Gastroesophageal sphincter (tissue), 3 donors: ENCODE measurements at regions not wholly inside any gene's neighbourhood (a gene's known extent, or its start where the extent isn't known, plus 50 kb on each side); places are given as distances from the start of the nearest gene placed in this dataset.

ENCODE experiments used
- EP300 ChIP-seq: sonication (generic); formaldehyde crosslinking; IDR thresholded peaks from one replicate; pipeline ENCODE4 v1.6.1; 2017; ENCODE audit warnings: antibody characterized with exemption, mild to moderate bottlenecking
- POLR2A ChIP-seq, 2 donors: fragments of 450-650 bp; IDR thresholded peaks; one replicate each; pipeline ENCODE4 v1.6.1; 2017; ENCODE audit warnings: antibody characterized with exemption in 2 of 2, mild to moderate bottlenecking in 2 of 2, moderate library complexity in 1 of 2
- POLR2AphosphoS5 ChIP-seq: sonication (generic); formaldehyde crosslinking; IDR thresholded peaks from one replicate; pipeline ENCODE4 v1.6.1; 2017; ENCODE audit warnings: antibody characterized with exemption
- TF ChIP-seq, protein P1 (sequence below), 4 experiments: fragments of 200-600 bp in 2 of 4; fragments of 450-650 bp in 2 of 4; sonication (generic) in 1 of 4; IDR thresholded peaks; one replicate each; pipeline ENCODE4 v1.5.1; 2017 to 2019; ENCODE audit warnings: antibody characterized with exemption in 4 of 4, mild to moderate bottlenecking in 2 of 4, moderate library complexity in 2 of 4

DNA sequence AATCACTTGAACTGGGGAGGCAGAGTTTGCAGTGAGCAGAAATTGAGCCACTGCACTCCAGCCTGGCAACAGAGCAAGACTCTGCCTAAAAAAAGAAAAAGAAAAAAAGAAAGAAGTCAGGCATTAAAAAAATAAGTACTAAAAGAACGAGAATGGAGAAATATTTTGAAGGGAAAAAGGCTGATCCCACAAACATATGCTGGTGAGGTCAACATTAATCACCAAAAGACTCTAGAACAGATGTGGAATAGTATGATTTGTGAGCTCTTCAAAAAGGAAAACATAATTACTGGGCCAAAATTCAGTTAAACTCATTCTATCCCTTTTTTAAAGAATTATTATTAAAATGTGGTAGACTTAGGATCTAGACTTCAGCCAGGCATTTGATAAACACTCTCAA lies 61.2 kb upstream of the NRSN1 start:
- TF ChIP-seq POLR2A (IDR thresholded peaks at IDR 0.05): no peak
- TF ChIP-seq, protein P1, sequence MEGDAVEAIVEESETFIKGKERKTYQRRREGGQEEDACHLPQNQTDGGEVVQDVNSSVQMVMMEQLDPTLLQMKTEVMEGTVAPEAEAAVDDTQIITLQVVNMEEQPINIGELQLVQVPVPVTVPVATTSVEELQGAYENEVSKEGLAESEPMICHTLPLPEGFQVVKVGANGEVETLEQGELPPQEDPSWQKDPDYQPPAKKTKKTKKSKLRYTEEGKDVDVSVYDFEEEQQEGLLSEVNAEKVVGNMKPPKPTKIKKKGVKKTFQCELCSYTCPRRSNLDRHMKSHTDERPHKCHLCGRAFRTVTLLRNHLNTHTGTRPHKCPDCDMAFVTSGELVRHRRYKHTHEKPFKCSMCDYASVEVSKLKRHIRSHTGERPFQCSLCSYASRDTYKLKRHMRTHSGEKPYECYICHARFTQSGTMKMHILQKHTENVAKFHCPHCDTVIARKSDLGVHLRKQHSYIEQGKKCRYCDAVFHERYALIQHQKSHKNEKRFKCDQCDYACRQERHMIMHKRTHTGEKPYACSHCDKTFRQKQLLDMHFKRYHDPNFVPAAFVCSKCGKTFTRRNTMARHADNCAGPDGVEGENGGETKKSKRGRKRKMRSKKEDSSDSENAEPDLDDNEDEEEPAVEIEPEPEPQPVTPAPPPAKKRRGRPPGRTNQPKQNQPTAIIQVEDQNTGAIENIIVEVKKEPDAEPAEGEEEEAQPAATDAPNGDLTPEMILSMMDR (IDR thresholded peaks at IDR 0.05): no peak
- TF ChIP-seq POLR2AphosphoS5: no peak
- no peak for TF ChIP-seq EP300
